ENCODE measurements at regions not wholly inside any gene's neighbourhood (a gene's known extent, or its start where the extent isn't known, plus 50 kb on each side); places are given as distances from the start of the nearest gene placed in this dataset.

GRCh38 chr4:151532001-151532708 lies 123.2 kb downstream of the FHIP1A start:
- no peaks in the 10 kb centered on the region for H3K79me2 ChIP-seq (ENCODE audit: insufficient read depth, low read length)
- ATAC-seq: no peak
- no peak overlapping the region for H3K9ac ChIP-seq (ENCODE audit: low read length)
- no peak for DNase-seq (ENCODE audit: low read depth, low spot score)
- no TSS peak for BruUV-seq (replicated peaks)
- no peaks in the 10 kb centered on the region for H3K36me3 ChIP-seq (ENCODE audit: control insufficient read depth in 1 of 2, insufficient read depth in 2 of 2, low read length in 2 of 2)
- H3K9me2 ChIP-seq (ENCODE audit: insufficient read depth): no peaks in the 10 kb centered on the region
- H3K4me3 ChIP-seq (replicated peaks in 1 of 2; ENCODE audit: low read depth in 1 of 2, low read length in 2 of 2): no peak overlapping the region
- H3K4me2 ChIP-seq (ENCODE audit: low read length): no peak overlapping the region
- H3K9me3 ChIP-seq (ENCODE audit: control insufficient read depth in 1 of 2, insufficient read depth in 1 of 2, low read depth in 1 of 2, low read length in 2 of 2): no peaks in the 10 kb centered on the region
- intact Hi-C loops (cut with micrococcal nuclease): loop anchor here (5.0 to 10.0 kb wide), 2 partner anchors 70 to 863 kb away; no protein-coding TSS in a partner anchor
- TF ChIP-seq ZNF274 (IDR thresholded peaks at IDR 0.05; ENCODE audit: low read depth, low read length) (no peak), CTCF (IDR thresholded peaks at IDR 0.05 in 2 of 3, conservative IDR thresholded peaks at IDR 0.05 in 1 of 3; ENCODE audit: borderline replicate concordance in 1 of 3, insufficient read depth in 1 of 3, low read depth in 2 of 3, low read length in 2 of 3) (no peak), ZBTB33 (IDR thresholded peaks at IDR 0.05; ENCODE audit: extremely low read depth, insufficient replicate concordance, low read length) (no peak), POLR2AphosphoS5 (IDR thresholded peaks at IDR 0.05; ENCODE audit: low read depth, low read length) (no peak)
- H3K27me3 ChIP-seq (ENCODE audit: insufficient read depth, low read length): no peaks in the 10 kb centered on the region
- H4K20me1 ChIP-seq (ENCODE audit: insufficient read depth): no peaks in the 10 kb centered on the region
- CTCF ChIA-PET: interaction anchor here (1.4 kb wide), 1 partner anchor 8 kb away, joined by 3 read pairs; no protein-coding TSS in a partner anchor
- RAD21 ChIA-PET (ENCODE audit: low non-redundant PET in 1 of 2, low total read pairs in 2 of 2, uncharacterized antibody in 2 of 2, unreplicated experiment in 2 of 2): no interaction called here
- H3K27ac ChIP-seq (ENCODE audit: low read depth, low read length): no peak overlapping the region
- no peak overlapping the region for H2AFZ ChIP-seq (ENCODE audit: low read depth, low read length, poor library complexity, severe bottlenecking)
- POLR2A ChIA-PET: no interaction called here
- no peaks in the 10 kb centered on the region for H3K4me1 ChIP-seq (ENCODE audit: control insufficient read depth in 1 of 2, insufficient read depth in 2 of 2, low read length in 2 of 2)
